ENCODE measurements at regions not wholly inside any gene's neighbourhood (a gene's known extent, or its start where the extent isn't known, plus 50 kb on each side); places are given as distances from the start of the nearest gene placed in this dataset.
A peak's percentile ranks its signal among the peaks of the same experiment; 100 is the strongest.

DNA sequence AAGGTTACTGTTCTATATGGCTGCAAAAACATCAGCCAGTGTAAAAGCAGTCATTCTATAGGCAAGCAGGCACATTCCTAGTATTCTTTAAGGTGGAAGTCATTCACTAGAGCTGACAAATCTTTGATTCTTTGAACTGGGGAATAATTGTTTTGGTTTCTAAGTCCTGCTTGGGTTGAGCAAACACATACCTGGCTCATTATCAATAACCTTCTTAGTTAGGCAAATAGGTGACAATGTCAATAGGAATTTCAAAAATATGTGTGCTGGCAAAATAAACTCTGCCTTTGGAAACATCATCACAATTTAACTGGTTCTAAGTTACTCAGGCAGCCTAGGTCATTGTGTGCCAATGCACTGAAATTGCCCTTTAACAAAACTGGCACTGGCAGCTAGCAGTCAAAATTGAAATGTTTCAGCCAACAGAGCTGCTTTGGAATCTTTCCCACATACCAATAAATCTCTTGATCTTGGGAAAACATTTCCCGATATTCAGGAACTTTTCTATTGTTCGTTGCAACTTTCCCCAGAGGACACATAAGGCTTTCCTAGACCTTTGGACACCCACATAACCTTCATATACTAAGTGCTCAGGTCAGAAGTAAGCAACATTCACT, 402.0 kb upstream of the MMADHC start:
- intact Hi-C loops (cut with DNase I) = no loop called here
- DNase-seq = no peak

DNA sequence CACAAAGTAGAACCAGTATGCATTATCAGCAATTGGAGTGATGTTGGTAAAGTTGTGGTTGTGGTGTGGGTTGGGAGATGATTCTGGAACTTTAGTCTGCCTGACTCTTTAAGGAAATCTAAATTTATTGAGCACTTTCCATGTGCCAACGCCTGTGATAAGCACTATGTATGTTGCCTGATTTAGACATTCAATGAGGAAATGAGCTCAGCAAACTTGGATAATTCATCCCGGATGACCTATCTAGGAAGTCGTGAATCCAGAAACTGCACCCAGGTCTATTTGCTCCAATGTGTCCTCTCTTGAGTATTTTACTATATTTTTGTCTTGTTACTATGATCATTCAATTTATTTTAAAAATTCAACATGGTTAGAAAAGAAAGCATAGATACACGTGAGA, 400.8 kb upstream of the MMADHC start:
- no peak for DNase-seq
- intact Hi-C loops (cut with DNase I) = no loop called here

DNA sequence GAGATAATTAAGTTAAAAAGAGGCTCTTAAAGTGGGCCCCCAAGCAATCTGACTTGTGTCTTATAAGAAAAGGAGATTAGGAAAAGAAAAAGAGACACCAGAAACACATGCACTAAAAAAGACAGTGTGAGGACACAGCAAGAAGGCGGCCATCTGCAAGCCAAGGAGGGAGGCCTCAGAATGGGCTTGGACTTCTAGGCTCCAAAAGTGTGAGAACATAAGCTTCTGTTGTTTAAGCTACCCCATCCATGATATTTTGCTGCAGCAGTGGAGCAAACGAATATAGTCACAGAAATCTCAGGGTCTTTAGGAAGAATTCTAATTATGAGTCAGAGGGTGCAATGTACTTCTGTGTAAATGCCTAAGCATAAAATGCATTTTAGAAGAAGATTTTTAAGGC, 399.3 kb upstream of the MMADHC start:
- intact Hi-C loops (cut with DNase I) = no loop called here
- no peak for DNase-seq

DNA sequence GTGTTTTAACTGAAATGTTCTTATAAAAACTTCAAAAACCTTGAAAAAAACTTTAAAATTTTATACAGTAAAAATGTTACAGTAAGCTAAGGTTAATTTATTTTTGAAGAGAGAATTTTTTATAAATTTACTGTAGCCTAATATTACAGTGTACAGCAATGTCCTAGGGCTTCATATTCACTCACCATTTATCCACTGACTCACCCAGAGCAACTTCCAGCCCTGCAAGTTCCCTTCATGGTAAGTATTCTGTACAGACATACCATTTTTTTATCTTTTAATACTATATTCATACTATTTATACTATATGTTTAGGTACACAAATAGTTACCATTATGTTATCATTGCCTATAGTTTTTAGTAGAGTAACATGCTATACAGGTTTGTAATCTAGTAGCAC, 396.7 kb upstream of the MMADHC start:
- intact Hi-C loops (cut with DNase I) = no loop called here
- no peak for DNase-seq

DNA sequence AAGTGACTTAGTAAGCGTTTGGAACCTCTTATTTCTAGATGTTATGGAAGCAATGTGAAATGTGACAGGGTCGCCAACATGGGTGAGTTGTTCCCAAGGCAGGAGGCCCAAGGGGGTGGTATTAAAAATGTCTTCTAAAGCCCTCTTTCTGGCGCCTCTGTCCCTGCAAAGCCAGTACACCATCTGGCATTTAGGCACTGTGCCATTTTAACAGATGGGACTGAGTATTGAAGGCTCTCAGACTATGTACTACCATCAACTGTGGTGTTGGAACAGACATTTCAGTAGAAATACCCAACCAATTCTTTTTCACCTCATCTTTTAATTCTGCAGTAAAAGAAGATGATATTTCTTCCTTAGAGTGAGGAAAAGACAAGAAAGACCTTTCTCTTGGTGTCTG, 384.5 kb upstream of the MMADHC start:
- intact Hi-C loops (cut with DNase I) = no loop called here
- peak in 3 of 10 donors; percentile 8 to 71 (median 11) for DNase-seq

DNA sequence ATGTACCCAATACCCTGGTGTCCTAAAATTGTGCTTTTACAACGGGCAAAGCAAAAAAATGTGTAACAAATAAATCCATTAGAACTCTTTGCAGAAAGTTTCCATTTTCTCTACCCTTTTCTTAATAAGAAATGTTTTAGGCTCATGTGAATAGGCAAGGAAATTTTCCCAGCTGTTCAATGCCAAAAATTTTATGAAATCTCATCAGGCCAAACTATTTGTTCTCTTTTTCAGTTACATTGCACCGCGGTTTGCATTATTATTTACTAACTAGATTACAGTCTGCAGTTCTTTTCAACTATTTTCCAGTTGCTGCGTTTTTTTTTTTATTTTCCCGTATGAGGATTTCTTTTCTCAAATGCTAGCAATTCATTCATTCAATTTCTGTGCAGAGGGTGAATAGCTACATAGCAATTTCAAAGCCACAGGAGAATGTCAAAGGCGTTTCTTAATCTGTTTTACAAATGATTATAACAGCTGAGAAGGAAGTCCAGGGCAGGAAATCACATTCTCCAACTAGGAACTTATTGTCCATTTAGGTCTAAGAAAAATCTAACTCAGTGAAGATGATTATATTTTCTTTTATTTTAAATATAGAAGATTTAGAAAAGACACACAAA, 367.5 kb upstream of the MMADHC start:
- intact Hi-C loops (cut with DNase I) = no loop called here
- DNase-seq = no peak

DNA sequence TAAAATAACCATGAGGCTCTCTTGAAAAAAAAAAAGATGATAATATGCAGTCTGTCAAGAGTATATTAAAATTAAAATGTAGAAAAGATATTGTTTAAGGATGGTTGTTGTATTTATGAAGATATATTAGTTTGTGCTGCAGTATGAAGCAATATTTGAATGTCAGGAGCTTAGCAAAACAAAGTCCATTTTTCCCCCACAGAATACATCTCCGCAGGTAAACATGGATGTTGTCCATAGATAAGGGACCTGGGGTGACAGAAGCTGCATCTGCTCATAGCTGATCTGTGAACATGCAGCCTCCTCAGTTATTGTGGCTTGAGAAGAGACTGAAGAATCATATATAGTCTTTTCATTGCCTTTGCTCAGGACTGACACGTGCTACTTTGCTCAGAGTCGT, 366.1 kb upstream of the MMADHC start:
- intact Hi-C loops (cut with DNase I) = no loop called here
- no peak for DNase-seq

DNA sequence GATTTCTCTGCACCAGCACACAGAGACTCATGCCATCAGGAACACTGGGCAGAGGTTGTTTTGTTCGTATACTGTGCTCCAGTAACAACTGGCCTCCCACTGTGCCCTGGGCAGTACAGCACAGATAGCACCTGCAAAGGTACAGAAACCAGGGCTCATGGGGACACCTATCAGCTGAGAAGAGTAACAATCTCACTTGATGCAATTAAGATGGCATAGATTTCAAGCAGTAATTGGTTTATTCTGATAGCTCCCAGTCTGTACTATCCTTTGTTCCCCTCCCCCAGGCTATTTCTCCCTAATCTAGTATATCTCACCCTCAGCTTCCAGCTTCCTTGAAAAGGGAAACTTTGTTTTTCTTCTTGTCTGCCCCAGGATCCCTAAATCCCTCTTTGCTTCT, 343.9 kb upstream of the MMADHC start:
- no peak for DNase-seq
- intact Hi-C loops (cut with DNase I) = no loop called here

DNA sequence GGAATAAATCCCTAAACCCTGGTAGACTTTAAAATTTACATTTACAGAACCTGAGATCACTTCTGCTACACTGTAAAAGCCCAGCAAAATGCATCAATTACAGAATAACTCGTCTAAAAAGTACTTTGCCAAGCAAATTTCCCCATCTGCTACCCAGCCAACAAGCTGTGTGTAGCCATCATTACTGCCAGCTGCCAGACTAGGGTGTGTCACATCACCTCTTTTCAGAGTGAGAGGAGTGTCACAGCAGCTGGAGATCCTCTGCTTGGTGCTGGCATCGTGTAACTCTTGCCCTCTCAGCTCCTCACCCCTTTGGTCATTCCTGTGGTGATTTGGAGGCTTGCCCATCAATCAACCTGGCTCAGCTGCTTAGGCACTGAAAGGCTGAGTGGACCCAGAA, 340.4 kb upstream of the MMADHC start:
- intact Hi-C loops (cut with DNase I) = no loop called here
- no peak for DNase-seq

DNA sequence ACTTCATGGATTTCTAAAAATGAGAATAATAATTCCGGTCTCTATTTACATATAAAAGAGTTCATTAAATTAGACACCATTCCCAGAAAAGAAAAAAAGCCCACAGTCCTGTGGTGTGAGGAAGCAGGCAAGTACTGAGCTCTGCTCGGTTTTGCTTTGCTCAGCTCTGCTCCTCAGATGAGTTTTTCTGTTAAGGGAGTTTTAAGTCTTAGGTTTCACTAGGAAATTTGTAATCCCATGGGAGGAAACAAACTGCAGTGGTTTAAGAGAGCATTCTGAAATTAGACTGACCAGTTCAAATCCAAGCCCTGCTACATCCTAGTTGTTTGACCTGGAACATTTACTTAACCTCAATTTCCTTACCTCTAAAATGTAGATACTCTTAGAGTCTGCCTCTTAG, 338.6 kb upstream of the MMADHC start:
- intact Hi-C loops (cut with DNase I) = no loop called here
- DNase-seq = no peak

DNA sequence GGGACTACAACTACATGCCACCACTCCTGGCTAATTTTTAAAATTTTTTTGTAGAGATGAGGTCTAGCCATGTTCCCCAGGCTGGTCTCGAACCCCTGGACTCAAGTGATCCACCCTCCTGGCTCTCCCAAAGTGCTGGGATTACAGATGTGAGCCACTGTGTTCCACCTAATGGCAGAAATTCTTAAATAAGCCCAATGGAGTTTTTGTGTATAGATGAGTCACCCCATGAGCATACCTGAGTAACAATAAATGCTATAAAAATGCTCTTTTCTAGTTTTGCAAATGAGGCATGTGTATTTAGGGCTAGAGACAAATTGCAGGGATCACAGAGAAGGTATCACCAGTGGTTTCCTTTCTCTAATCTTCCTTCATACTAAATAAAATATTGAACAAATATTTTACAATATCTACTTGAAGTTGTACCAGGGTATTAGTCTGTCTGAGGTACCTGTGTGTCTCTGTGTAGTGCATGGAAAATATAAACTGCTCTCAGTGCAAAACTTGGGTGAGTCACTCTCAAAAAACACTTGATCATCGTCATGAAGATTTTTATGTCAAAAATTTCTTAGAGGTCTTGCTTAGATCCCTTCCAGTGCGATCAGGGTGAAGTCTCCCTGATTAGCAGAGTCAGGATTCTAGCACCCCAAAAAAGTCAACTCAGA, 337.1 kb upstream of the MMADHC start:
- no peak for DNase-seq
- intact Hi-C loops (cut with DNase I) = no loop called here

DNA sequence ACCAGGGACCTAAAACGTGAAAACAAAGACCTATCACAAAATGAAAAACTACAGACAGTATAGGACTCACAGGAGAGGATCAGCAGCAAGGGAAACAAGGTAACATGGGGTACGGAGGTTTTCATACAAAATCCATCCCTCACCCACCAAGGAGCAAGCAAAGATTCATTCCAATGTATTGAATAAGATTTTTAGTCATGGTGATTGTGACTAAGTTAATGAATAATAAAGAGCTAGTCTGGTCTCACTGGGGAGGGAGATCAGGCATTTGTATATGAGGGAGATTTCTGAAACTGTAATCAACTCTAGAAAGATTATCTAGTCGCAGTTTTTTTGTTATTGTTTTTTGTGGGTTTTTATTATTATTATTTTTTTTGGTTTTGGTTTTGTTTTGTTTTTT, 336.5 kb upstream of the MMADHC start:
- intact Hi-C loops (cut with DNase I) = no loop called here
- no peak for DNase-seq

DNA sequence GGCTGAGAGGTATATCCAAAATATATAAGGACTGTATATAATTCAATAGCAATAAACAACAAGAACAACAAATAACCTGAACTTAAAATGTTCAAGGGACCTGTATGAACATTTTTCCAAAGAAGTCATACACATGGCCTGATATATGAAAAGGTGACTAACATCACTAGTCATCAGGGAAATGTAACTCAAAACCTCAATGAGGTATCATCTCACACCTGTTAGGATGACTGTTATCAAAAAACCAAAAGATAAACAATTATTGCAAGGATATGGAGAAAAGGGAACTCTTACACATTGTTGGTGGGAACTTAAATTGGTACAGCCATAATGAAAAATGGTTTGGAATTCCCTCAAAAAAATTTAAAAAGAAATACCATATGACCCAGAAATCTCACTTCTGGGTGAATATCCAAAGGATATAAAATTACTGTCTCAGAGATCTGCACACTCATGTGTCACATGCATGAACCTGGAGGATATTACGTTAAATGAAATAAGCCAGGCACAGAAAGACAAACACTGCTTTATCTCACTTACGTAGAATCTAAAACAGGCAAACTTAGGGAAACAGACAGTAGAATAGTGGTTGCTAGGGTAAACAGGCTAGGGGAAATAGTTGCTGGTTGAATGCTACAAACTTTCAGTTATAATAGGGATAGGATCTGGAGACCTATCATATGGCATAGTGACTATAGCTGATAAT, 334.5 kb upstream of the MMADHC start:
- intact Hi-C loops (cut with DNase I) = no loop called here
- no peak for DNase-seq

DNA sequence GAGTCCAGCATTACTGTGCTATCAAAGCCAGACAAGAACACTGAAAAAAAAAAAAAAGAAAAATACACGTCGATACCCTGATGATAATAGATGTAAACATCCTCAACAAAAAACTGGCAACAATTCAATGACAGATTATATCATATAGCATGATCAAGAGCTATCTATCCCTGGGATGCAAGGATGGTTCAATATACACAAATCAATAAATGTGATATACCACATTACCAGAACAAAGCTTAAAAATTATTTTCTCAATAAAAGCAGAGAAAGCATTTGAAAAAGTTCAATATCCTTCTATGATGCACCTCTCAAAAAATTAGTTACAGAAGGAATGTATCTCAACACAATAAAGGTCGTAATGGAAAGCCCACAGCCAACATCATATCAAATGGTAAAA, 332.8 kb upstream of the MMADHC start:
- intact Hi-C loops (cut with DNase I) = no loop called here

DNA sequence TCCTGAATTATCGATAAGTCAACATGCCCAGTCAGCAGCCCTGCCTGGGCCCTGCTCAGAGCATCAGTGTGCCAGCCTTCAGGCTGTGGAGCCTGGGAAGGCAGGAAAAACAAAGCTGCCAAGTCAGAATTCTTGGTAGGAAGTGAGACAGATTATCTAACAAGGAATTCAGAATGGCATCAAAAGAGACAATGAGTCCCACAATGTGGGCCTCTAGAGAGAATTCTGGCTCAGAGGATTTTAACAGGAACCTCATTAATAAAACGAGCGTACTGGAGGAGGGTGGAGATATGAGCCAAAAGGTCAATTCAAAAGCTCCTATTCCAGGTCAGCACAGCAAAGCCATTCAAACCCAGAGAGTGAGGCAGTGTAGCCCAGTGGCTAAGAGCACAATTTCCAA, 327.6 kb upstream of the MMADHC start:
- intact Hi-C loops (cut with DNase I) = no loop called here
- no peak for DNase-seq

More for the DNA sequence above, 332.8 kb upstream of the MMADHC start:
- DNase-seq = no peak

DNA sequence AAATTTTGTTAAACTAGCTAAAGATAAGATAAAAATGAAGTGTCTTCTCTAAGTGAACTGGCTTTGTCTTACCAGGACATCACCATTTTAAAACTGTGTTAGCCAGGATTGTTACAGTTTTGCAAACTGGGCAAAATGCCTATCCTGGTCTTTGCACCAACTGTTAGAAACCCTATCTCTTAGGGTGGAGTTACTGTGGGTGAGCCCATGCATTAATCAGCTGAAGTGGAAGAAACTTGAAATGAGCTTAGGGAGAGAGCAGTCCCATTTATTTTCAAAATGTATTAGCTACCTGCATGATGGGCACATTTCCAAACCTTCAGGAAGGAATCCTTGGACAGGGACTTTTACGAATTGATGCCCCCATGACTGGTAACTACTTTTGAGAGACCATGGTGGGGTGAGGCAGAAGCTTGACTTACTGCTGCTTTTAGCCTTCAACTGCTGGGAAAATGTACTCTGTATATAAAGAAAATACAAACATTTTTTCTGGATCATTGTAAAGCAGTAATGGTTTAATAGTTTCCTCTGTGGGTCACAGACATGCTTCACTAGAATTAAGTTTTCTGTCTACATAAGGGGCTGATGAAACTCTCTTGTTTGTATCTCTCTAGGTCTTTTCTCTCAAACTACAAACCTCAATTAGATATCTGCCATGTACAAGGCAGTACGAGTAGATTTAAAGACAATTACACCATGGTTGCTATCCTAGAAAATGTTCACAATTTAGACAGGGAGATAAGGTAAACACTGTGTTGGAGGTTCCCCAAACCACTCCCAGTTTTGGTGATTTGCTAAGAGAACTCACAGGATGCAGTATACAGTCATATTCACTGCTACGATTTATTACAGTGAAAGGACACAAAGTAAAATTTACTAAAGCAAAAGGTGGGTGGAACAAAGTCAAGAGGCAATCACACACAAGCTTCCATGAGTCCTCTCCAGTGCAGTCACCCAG, 321.4 kb upstream of the MMADHC start:
- intact Hi-C loops (cut with DNase I) = no loop called here
- DNase-seq = no peak

DNA sequence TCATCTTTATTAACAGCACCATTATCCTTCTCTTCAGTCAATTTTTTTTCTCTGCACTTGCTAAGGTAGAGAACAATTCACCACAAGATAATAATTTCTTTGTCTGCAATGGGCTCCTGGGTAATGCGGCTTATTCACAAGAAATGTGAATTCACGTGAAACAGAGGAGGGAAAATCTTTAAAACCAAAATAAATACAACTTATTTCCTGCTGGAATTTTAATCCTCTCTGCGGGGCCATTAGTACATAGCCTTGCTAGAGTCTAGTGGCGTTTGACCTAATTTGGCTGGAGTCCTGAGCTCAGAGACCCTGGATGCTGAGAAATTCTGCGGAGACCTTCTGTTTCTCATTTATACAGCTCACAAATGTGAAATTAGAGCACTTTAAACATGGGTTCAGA, 319.3 kb upstream of the MMADHC start:
- no peak for DNase-seq
- intact Hi-C loops (cut with DNase I) = no loop called here

DNA sequence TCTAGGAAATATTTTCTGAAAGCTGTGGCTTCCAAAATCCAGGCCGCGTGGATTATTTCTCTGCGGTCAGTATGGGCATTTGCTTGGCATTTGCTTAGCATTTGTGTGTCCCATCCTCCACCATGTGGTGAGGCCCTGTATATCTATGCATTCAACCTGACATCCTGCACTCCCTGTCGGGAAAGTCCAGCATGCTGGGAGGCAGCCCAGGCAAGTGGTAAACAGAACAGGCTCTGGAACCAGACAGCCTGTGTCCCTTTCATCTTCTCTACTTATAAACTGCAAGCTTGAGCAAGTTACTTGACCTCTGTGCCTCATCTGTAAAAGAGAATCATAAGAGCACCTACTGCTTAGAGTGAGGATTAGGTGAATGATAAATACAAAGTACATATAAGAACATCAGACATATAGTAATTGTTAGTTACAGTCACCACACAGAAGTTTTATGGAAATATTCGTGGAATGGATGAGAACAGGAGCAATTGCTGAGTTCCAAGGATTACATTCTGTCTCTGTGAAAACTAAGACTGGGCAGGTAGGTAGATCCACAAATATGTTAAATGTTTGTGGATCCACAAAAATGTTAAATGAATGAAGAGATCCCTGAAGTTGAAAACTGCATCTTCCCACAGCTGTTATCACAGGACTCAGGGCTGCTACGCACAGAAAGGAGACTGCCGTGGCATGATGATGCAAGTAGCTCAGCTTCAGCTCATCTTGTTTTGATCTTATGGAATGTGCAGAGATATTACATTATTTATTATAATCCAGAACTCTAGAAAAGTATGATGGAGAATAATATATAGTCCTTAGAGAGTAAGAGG, 317.0 kb upstream of the MMADHC start:
- DNase-seq = no peak
- intact Hi-C loops (cut with DNase I) = no loop called here

DNA sequence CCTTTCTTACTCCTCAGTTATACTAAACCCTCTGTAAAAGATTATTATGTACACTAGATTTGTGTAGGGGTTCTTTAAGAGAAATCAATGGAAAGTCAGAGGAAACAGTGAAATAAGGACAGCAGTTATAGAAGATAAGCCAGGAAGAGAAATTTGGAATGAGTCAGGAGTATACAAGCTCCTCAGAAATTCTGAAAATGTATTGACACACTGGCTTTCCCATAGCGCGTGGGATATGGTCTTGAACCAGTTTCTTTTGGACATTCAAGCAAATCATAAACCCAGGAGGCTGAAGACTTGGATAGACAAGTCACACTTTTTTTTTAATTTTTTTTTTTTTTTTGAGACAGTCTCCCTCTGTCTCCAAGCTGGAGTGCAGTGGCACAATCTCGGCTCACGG, 316.1 kb upstream of the MMADHC start:
- DNase-seq = no peak

DNA sequence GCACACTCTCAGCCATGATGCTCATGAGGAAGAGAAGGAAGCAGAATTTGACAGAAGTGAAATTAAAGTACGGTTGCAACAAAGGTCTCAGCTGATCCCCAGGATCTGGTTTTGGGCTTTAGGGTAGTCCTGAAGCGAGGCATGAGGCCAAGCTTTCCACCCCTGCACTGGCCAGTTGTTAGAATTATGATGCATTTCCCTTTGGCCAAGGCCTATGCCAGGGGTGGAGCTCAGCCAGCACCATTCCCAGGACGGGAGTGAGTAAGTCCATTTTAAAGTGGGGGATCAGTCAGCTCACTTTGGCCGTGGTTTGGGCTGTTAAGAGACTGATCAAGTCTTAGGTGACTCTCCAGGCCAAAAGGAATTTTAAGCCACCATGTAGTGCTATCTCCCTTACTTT, 314.5 kb upstream of the MMADHC start:
- no peak for DNase-seq
- intact Hi-C loops (cut with DNase I) = no loop called here

More for the DNA sequence above, 316.1 kb upstream of the MMADHC start:
- intact Hi-C loops (cut with DNase I) = no loop called here
